Prostate gland (tissue), 2 donors: ENCODE measurements at regions not wholly inside any gene's neighbourhood (a gene's known extent, or its start where the extent isn't known, plus 50 kb on each side); places are given as distances from the start of the nearest gene placed in this dataset.

Experiments
- CTCF ChIP-seq, 4 experiments: fragments of 200-600 bp in 2 of 4; fragments of 450-650 bp in 2 of 4; sonication (generic) in 2 of 4; IDR thresholded peaks; 1 replicate in 3 of 4; 2 replicates in 1 of 4; pipeline ENCODE4 v1.5.1; 2016 to 2019; ENCODE audit warnings: antibody characterized with exemption in 4 of 4, mild to moderate bottlenecking in 2 of 4, moderate library complexity in 2 of 4
- POLR2A ChIP-seq: fragments of 450-650 bp; IDR thresholded peaks from one replicate; pipeline ENCODE4 v1.6.1; 2016; ENCODE audit warnings: antibody characterized with exemption, mild to moderate bottlenecking
- POLR2AphosphoS5 ChIP-seq: sonication (generic); formaldehyde crosslinking; IDR thresholded peaks from one replicate; pipeline ENCODE4 v1.6.1; 2017; ENCODE audit warnings: antibody characterized with exemption

- TF ChIP-seq CTCF (IDR thresholded peaks at IDR 0.05), result no peak
- TF ChIP-seq POLR2A, result no peak
- TF ChIP-seq POLR2AphosphoS5, result no peak
Observed at GRCh38 chr2:156837635-156838370, 401.6 kb downstream of the GPD2 start.
